ELR (cell line): ENCODE measurements at regions not wholly inside any gene's neighbourhood (a gene's known extent, or its start where the extent isn't known, plus 50 kb on each side); places are given as distances from the start of the nearest gene placed in this dataset.
"Not testable (repeated sequence)": the region's sequence is repeated elsewhere in the genome, so short reads cannot be mapped to it uniquely, and the experiment has no call there.

Experiments used
- DNase-seq: peaks from one replicate; pipeline ENCODE4 v3.0.0-alpha.2; 2015; ENCODE audit warnings: low read depth

DNA sequence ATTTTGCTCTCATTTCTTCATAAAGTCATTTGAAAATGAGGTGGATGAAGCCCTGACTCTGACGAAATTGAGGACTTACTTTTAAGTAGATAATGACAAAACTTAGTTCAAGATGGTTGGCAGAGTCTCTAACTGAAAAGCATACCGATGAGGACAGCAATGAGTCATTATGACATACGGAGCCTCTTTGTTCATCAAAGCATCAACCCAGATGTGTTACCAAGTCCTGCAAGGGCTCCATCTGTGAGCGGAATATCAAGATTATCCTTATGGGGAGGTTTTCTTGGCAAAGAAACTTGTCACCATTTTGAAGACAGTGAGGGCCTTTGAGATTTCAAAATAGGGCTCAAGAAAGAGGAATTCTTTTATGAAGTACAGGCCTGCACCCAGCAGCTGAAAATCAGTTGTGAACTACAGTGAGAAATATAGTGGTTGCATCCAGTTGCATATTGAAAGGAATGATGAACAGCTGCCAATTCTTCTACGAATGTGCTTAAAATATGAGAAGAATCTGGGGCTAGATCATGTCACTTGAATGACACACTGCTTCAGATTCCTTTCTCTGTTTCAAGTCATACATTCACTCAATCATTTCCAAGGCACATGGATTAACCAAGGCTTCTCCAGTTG, 86.6 kb upstream of the SLC24A2 start:
- no peak for DNase-seq

DNA sequence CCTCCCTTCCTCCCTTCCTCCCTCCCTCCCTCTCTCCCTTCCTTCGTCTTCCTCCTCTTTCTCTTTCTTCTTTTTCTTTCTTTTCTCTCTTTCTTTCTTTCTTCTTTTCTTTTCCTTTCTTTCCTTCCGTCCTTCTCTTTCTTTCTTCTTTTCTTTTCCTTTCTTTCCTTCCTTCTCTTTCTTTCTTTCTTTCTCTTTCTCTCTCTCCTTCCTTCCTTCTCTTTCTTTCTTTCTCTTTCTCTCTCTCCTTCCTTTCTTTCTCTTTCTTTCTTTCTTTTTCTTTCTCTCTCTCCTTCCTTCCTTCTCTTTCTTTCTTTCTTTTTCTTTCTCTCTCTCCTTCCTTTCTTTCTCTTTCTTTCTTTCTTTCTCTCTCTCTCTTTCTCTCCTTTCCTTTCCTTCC, 84.4 kb upstream of the SLC24A2 start:
- DNase-seq: not testable (repeated sequence)

- DNase-seq: no peak
Measured at GRCh38 chr9:19870988-19871387, 82.2 kb upstream of the SLC24A2 start.

DNA sequence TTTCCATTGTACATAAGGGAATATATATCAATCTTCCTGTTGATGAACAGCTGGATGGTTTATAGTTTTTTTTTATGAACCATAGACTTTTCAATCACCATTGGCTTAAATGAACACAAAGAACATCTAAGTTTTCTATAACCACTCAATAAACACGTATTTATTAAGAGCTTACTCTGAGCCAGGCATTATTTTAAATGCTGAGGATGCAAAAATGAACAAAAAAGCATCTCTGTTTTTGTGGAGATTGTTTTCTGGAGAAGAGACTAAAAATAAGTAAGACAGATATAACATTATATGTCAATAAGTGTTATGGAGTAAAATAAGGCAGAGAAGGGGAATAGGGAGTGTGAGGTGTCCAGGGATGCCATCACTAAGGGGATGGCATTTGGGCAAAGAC, 52.1 kb upstream of the SLC24A2 start:
- DNase-seq: no peak
